Esophagus muscularis mucosa (tissue), 3 donors: ENCODE measurements at regions not wholly inside any gene's neighbourhood (a gene's known extent, or its start where the extent isn't known, plus 50 kb on each side); places are given as distances from the start of the nearest gene placed in this dataset.

Experiments
- CTCF ChIP-seq, 3 experiments: fragments of 200-600 bp in 2 of 3; fragments of 450-650 bp in 1 of 3; sonication (generic) in 2 of 3; IDR thresholded peaks; one replicate each; pipeline ENCODE4 v1.5.1; 2017 to 2019; ENCODE audit warnings: antibody characterized with exemption in 3 of 3, mild to moderate bottlenecking in 2 of 3, moderate library complexity in 1 of 3
- POLR2AphosphoS5 ChIP-seq, 2 donors: sonication (generic); formaldehyde crosslinking; IDR thresholded peaks; one replicate each; pipeline ENCODE4 v1.6.1; 2017; ENCODE audit warnings: antibody characterized with exemption in 2 of 2

GRCh38 chr2:122562775-122563174 is 807.3 kb downstream of the TSN start:
- TF ChIP-seq CTCF (IDR thresholded peaks at IDR 0.05) (no peak), POLR2AphosphoS5 (IDR thresholded peaks at IDR 0.05) (no peak)
